GM18519 (cell line): ENCODE measurements at regions not wholly inside any gene's neighbourhood (a gene's known extent, or its start where the extent isn't known, plus 50 kb on each side); places are given as distances from the start of the nearest gene placed in this dataset.
A peak's percentile ranks its signal among the peaks of the same experiment; 100 is the strongest.

Experiments used
- ATAC-seq: cut with Tn5 transposase; IDR thresholded peaks from one replicate; pipeline ENCODE4 v1.9.1; 2021; ENCODE audit warnings: mild to moderate bottlenecking, moderate library complexity; ENCODE audit not compliant: unreplicated experiment, low FRiP score

DNA sequence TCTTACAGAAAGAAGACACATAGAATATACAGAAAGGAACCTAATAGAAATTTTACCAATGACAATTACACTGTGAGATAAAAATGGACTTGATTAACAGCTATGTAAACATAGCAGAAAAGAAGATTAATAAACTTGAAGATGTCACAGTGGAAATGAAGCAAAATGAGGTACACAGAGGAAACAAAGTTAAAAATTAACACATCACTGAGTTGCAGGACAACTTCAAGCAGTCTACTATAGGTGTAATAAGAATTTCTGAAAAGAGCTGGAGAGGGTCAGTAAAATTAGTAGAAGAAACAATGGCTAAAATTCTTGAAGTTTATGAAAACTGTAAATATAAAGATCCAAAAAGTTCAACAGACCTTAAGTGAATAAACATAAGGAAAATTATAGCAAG, 738.7 kb downstream of the C12orf50 start:
- ATAC-seq: no peak

DNA sequence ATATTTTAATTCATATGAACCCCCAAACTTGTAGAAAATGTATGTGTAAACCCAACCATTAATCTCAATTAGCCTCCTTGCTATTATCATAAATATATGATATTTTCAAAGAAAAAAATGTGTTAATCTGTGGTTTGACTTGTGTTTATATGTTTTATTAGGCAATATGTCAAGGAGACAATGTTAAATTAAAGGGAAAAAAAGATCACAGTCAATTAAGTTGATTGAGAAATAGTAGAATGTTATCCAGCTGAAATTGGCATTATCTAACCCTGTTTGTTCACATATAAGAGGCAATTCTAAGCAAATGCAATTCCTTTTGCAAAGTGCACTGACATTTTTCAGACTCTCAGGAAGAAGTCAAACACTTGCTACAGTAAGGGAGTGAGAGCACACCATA, 745.3 kb downstream of the C12orf50 start:
- ATAC-seq: no peak

DNA sequence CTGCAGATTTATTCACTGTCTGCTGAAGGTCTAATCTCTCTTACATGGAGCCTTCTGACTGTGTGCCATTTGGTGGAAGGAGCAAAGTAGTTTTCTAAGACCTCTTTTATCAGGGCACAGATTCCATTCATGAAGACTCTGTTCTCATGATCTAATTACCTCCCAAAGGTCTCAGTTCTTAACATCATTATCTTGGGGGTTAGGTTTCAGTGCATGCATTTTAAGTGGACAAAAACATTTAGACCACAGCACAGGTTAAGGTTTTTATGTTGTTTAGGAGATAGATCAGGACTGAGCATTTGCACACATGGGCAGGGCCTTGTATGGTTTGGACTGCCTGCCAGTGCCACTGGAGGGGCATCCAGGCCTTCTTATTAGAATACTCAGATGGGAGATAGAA, 746.1 kb downstream of the C12orf50 start:
- ATAC-seq: no peak

DNA sequence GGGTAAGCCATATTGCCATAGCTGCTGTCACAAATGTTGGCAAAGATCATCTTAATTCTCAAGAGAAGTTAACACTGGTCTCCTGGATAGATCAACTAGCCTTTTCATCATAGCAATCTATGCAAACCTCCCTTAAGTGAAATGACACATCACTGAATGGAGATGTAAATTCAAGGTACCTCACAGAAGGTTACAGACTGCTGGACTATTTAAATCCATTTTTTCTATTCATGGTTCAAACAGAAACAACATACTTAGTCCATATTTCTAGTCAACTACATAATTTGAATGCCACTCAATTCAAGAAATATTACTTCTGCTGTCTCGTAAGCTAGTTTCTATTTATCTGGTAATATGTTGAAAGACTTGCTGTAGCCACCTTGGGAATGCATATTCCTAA, 748.3 kb downstream of the C12orf50 start:
- peak; percentile 65 for ATAC-seq

DNA sequence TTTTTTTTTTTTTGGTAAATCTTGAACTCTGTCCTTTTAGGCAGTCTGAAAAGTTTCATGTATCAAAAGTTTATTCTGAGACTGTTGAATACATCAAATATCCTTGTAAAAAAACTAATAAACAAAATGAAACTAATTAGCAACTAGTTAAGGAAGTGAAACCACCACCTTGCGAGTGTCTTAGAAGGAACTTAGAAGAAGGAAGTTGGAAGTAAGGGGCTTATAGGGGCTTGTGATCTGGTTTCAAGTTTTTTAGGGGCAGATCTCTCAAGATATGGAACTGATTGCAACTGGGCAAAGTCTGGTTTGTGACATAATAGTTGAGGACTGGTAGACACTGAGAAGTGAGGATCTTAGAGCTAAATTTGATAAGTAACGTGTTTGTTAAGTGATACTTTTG, 748.8 kb downstream of the C12orf50 start:
- peak; percentile 76 for ATAC-seq

DNA sequence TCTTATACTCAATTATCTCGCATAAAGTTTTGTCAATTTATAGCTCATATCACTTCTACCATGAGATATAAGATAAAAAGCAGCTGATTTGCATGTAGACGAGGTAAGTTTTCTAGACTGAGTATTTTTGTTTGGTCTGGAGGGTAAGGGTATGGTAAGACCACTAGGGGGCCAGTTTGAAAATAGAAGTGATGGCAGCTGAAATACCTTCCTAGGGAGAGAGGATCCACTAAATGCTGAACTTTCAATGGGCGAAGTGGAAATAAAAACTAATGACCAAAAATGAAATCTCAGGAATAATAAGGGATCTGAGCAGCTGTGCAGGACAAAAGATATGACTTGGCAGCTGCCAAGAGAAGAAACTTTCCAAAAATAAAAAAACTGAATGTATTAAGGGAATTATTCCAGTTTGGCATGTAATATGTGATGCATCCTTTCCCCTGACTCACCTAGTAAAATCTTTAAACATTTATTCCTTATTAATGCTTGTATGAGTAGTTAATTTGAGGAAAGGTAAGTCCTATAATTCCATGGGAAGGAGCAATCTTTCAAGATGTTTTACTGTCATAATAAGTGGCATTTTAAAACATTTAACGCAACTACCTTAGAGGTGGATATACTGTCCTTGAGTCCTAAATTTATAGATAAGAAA, 754.5 kb downstream of the C12orf50 start:
- ATAC-seq: peak; percentile 68

DNA sequence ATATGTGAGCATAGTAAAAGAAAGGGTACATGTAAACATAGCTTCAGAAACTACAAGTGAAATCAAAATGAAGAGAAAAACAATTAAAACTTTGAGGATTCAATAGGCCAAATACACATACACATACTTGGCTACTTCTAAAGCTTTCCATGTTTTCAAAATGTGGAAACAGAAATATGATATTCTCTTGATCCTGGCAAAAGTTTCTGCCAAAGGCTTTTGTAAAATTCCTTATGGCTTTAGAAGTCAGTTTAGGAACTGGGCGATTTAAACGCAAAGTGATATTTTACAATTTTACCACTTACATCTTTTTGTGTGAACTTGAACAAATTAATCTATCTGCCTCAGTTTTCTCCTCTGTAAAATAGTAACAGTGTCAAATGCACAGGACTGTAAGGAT, 756.4 kb downstream of the C12orf50 start:
- no peak for ATAC-seq

DNA sequence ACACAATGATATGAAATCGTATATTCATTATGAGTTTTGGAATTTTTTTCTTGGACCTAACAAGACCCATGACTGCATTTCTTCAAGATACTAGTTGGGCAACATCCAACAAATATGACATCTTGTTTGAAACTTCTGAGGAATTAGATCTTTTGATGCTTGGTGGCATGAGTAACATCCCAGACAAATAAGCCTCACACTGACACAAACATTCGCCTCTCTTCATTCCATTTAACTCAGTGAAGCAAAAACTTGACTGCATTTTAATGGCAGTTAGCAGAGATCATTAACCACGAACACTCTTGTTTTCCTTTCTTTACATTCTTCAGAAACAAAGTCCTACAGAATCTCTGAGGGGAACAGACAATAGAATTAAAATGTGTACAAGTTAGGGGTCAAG, 758.3 kb downstream of the C12orf50 start:
- no peak for ATAC-seq

DNA sequence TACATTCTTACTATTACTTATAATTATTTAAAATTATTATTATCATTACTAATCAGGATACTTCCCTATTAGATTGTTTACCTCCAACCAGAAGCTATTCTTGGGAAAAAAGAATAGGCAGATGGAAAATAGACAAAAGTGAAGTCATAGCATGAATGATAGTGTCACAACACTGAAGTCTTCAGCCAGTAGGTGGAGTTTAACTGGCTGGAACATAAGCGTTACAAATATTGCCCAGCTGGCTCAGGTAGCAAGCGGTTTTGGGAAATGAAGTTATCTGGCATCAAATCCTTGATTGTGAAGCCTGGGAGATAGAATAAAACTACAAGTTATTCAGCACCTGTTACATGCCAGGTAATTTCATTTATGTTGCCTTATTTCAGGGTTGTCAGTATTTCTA, 762.9 kb downstream of the C12orf50 start:
- no peak for ATAC-seq

DNA sequence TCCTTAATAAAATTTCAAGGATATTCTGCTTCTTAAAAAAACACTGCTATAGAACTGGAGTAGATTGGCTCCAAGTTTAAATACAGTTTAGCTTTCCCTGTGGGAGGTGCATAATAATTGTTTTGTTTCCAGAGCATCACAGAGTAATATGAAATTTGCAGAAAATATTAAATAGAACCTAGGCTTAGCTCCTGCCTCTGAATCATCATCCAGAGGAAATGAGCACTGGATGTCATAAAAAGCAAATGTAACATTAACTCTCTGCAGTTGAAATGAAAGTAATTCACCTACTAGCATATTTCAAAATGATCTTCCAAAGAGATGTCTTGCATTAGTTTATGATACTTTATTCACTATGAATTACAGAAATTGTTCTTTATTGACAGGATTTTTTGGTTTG, 769.8 kb downstream of the C12orf50 start:
- ATAC-seq: no peak

DNA sequence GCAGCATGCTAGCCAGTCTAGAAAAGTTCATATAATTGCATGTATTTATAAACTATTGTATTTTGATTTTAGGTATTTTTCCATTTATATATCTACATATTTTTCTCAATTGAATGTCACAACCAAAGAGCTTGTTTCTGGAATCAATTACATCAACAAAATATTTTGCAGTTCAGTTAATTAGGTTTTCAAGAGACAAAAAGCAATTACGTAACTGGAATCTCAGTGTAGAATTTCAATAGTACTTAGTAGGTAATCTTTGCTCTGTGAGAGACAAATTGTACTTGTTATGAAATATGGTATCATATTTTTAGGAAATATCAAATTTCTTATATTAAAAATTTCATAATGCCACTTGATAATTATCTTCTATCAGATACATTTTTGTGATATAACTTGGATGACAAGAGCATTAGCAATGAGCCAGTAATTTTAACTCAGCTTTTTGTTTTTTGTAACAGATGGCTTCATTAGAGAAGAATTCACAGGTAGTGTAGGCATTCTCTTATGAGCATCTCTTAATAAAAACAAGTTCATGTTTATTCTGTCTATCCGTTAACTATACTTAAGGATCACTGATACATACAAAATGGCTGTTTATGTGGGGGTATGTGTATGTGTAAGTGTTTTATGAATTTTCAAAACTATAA, 774.7 kb downstream of the C12orf50 start:
- ATAC-seq: no peak

DNA sequence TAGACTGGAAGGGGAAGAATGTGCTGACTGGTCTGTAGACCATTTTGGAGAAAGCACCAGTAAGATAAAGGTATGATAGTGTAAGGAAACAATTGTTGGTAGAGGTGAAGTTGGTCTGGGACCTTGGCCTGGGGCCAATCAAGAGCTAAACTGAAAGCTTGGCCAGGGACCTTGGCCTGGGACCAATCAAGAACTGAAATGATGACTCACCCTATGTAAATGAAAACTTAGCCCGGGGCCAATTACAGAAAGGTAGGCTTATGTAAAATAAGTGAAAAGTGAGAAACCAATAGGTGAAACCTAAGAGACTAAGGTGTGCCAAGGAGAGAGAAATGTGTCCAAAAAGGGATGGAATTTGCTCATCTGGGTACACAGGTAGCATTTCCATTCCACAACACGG, 776.0 kb downstream of the C12orf50 start:
- no peak for ATAC-seq

DNA sequence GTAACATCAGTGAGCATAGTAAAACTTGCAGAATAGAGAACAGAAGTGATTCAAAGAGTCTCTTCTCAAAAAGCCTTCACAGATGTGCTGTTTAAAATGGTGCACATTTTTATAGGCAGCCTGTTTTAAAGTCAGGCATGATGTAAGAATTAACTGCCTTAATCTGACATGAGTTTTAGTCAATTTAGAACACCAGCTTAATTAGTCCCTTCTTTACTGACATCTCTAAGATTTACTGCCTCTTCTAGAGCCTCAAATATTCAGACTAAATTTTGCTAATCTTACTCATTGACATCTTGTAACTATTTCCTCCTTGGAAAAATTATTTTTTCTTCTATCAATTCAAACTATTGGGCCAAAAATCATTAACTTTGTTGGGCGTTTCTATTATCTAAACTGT, 782.5 kb downstream of the C12orf50 start:
- ATAC-seq: no peak

DNA sequence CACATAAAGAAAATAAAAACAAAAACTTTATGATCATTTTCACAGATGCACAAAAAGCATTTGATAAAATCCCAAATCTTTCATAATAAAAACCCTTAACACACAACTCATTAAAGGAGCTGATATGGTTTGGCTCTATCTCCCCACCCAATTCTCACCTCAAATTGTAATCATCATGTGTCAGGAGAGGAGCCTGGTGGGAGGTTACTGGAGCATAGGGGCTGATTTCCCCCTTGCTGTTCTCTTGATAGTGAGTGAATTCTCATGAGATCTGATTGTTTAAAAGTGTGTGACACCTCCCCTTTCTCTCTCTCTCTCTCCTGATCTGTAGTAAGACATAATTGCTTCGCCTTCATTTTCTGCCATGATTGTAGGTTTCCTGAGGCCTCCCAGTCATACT, 790.7 kb downstream of the C12orf50 start:
- ATAC-seq: no peak

DNA sequence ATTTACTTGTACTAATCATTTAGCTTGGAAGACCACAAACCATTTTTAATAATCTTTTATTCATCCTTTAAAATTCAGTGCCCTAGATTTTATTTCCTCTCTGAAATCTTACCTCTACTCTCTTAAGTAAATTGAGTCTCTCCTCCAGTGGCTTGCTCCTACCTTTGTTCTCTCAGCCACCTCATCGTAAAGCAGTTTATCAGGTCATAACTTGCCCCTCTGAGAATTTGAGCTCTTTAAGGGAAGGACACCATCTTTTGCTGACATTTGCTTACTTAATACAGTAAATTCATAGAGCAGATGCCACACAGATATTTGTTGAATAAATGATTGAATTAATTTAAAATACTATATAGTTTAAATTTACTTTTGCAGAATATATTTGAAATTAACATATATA, 794.3 kb downstream of the C12orf50 start:
- ATAC-seq: no peak

DNA sequence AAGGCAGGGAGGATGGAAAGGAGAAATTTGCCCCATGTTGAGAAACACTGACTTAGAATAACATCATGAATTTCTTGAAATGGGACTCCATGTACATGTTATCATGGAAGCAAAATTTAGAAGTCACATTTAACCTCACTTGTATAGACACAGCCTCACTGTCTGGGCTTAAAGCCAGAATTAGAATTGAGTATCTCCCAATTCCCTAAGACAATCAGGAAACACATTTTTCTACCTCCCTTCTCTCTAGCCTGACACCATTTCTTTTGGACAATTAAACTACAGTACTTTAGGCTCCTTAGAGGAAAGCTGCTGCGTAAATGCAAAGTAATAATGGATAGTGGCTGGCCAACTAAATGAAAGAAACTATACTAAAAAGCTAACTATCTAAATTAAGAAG, 795.5 kb downstream of the C12orf50 start:
- no peak for ATAC-seq

DNA sequence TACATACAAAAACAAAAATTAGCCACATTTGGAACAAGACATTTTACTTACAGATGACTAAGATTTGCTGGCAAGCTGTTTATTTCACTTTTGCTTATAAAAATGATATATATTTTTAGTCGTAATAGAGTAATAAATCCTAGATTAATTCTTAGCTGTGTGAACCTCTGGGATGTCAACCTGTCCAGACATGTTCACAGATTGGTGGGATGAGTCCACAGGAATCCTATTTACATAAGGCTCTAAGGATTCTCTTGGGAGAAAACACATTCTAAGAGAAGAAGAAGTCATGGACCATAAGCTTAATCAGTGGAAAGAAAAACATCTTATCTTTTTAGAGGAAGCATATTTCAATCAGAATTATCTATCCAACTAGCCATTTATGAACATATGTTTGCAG, 797.4 kb downstream of the C12orf50 start:
- ATAC-seq: no peak

DNA sequence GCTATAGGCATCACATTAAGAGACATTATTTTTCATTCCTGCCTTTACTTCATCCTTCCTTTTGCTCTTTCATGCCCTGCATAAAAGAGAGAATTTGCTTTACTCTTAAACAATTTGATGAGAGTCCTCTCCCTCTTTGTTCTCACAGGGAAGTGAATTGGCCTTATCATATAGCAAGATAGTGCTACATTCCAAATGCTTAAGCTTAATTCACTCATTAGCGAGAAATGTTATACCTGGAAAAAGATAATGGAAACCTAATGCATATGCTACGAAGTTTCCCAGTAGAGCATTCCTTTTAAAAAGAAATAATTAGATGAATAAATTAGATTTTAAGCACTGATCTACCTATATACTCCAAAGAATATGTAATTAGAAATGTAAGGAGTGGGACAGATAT, 798.8 kb downstream of the C12orf50 start:
- ATAC-seq: no peak

DNA sequence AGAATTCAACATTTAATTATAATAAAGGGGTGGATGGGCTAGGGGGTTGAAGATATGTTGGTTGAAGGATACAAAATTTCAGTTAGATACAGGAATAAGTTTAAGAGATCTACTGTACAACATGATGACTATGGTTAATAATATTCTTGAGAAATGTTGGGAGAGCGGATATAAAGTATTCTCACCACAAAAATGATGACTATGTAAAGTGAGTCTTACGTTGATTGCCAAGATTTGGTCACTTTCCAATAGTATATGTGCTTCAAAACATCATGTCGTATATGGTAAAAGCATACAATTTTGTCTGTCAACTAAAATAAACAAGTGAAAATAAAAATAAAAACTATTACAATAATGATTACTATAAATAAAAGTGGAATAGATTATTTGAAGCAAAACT, 802.0 kb downstream of the C12orf50 start:
- ATAC-seq: no peak

DNA sequence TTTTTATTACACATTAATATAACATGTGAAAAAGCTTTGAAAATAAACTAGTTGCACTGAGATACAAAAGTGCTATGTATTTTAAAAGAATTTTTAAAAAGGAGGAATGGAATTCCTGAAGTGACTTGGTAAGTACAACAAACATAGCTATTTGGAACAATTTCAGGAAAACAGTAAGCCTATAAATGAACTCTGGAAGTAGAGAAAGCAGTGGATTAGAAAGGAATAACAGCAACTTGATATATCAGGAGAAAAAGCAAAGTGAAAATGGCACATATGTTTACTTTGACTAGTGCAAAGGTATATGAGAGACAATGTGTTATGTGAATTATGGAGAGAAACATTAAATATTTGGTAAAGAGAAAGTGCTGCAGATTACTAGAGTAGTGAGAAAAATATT, 811.7 kb downstream of the C12orf50 start:
- no peak for ATAC-seq

DNA sequence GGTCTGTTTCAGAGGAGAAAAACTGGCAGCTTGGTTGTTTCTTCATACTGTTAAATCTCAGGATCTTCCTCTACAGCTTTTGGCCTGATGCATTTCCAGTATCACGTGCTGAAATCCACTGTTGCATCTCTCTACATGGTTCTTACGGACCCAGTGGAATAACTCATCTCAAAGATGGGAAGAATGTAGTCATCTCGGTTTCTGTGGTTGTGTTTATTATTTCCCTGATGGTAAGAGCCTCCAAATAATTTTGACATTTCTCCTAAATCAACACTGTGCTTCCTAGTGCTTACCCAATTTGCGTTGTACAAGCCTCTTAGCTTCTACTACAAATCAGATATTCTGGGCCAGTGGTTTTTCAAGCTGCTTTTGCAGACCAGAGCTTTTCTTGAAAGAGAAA, 812.8 kb downstream of the C12orf50 start:
- no peak for ATAC-seq

DNA sequence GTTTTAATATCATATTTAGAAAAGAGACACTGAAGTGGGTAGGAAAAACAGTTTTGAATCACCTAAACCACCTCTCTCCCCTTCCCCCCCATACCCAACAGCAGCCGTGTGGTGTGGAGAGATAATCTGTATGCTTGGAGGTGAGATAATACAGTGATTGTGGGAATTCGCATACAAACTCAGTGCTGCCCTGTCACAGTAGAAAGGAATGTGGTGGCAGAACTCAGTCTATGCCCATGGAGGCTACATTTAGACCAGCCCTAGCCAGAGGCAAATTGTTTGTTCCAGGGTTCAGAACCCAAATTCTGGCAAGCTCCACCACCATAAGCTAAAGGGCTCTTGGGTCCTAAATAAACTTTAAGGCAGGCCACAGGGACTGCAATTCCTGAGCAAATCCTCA, 827.0 kb downstream of the C12orf50 start:
- no peak for ATAC-seq

DNA sequence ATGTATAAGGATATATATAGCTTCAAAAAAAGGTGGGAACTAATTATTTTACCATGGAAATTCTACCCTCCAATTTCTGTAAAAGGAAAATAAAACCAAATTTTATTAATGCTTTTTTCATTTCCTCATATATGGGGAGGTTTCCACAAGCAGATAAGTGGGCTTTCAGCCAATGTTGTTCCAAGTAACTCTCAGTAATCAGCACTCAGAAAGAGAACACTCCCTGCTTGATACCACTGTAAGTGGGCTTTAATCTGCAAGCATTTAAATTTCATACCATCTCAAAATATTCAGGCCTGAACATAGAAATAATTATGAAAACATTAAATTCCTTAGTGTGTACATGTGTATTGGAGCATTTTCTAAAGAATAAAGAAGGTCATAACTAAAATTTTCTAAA, 827.6 kb downstream of the C12orf50 start:
- ATAC-seq: no peak
